SK-MEL-5 (cell line): ENCODE measurements at regions not wholly inside any gene's neighbourhood (a gene's known extent, or its start where the extent isn't known, plus 50 kb on each side); places are given as distances from the start of the nearest gene placed in this dataset.
A peak's percentile ranks its signal among the peaks of the same experiment; 100 is the strongest.
"Not testable (repeated sequence)": the region's sequence is repeated elsewhere in the genome, so short reads cannot be mapped to it uniquely, and the experiment has no call there.

Source experiments
- DNase-seq: peaks from one replicate; pipeline ENCODE4 v3.0.0-alpha.2; 2016; ENCODE audit warnings: low read depth, low spot score
- in situ Hi-C: cut with HindIII; loops from 2 replicates; pipeline ENCODE4 v1.10.0; 2016; ENCODE audit warnings: low sequenced_read_pairs, high pct_unique_total_duplicates, low pct_unique_long_range_greater_than_20kb

GRCh38 chr13:30091691-30092090, 215.7 kb downstream of the KATNAL1 start:
- in situ Hi-C loops = no loop called here
- DNase-seq = no peak

- no peak for DNase-seq
- in situ Hi-C loops = no loop called here
Measured at GRCh38 chr13:30091035-30091434, 216.3 kb downstream of the KATNAL1 start.

GRCh38 chr13:30088312-30088855, 219.0 kb downstream of the KATNAL1 start:
- no peak for DNase-seq
- in situ Hi-C loops = no loop called here

- no peak for DNase-seq
- in situ Hi-C loops = no loop called here
Measured at GRCh38 chr13:30085087-30085486, 222.3 kb downstream of the KATNAL1 start.

GRCh38 chr13:30082391-30082790, 225.0 kb downstream of the KATNAL1 start:
- in situ Hi-C loops = no loop called here
- DNase-seq = no peak

GRCh38 chr13:30081331-30081730, 226.0 kb downstream of the KATNAL1 start:
- DNase-seq = no peak
- in situ Hi-C loops = no loop called here

- no peak for DNase-seq
- in situ Hi-C loops = no loop called here
Measured at GRCh38 chr13:30079501-30079900, 227.8 kb downstream of the KATNAL1 start.

- no peak for DNase-seq
- in situ Hi-C loops = no loop called here
Measured at GRCh38 chr13:30078059-30078458, 227.6 kb upstream of the UBL3 start.

GRCh38 chr13:30077240-30077735, 226.9 kb upstream of the UBL3 start:
- DNase-seq = no peak
- in situ Hi-C loops = no loop called here

GRCh38 chr13:30074955-30075614, 224.7 kb upstream of the UBL3 start:
- no peak for DNase-seq
- in situ Hi-C loops = no loop called here

GRCh38 chr13:30074431-30074830, 224.0 kb upstream of the UBL3 start:
- no peak for DNase-seq

GRCh38 chr13:30072818-30073186, 222.4 kb upstream of the UBL3 start:
- in situ Hi-C loops = no loop called here
- no peak for DNase-seq

More at GRCh38 chr13:30074431-30074830, 224.0 kb upstream of the UBL3 start:
- in situ Hi-C loops = no loop called here

- in situ Hi-C loops = no loop called here
- no peak for DNase-seq
Measured at GRCh38 chr13:30071969-30072817, 221.8 kb upstream of the UBL3 start.

GRCh38 chr13:30065181-30065580, 214.8 kb upstream of the UBL3 start:
- DNase-seq = peak; percentile 88

GRCh38 chr13:30063892-30064291, 213.5 kb upstream of the UBL3 start:
- no peak for DNase-seq
- in situ Hi-C loops = no loop called here

More at GRCh38 chr13:30065181-30065580, 214.8 kb upstream of the UBL3 start:
- in situ Hi-C loops = no loop called here

- in situ Hi-C loops = no loop called here
- no peak for DNase-seq
Measured at GRCh38 chr13:30061217-30061616, 210.8 kb upstream of the UBL3 start.

GRCh38 chr13:30058429-30058828, 208.0 kb upstream of the UBL3 start:
- in situ Hi-C loops = no loop called here
- no peak for DNase-seq

GRCh38 chr13:30054546-30054945, 204.1 kb upstream of the UBL3 start:
- in situ Hi-C loops, DNase-seq: not testable (repeated sequence)

GRCh38 chr13:30053939-30054338, 203.5 kb upstream of the UBL3 start:
- no peak for DNase-seq
- in situ Hi-C loops = no loop called here
